RKO (cell line): ENCODE measurements at regions not wholly inside any gene's neighbourhood (a gene's known extent, or its start where the extent isn't known, plus 50 kb on each side); places are given as distances from the start of the nearest gene placed in this dataset.
"Not testable (repeated sequence)": the region's sequence is repeated elsewhere in the genome, so short reads cannot be mapped to it uniquely, and the experiment has no call there.

Experiments used
- DNase-seq: peaks from one replicate; pipeline ENCODE4 v3.0.0-alpha.2; 2016; ENCODE audit warnings: low spot score

DNA sequence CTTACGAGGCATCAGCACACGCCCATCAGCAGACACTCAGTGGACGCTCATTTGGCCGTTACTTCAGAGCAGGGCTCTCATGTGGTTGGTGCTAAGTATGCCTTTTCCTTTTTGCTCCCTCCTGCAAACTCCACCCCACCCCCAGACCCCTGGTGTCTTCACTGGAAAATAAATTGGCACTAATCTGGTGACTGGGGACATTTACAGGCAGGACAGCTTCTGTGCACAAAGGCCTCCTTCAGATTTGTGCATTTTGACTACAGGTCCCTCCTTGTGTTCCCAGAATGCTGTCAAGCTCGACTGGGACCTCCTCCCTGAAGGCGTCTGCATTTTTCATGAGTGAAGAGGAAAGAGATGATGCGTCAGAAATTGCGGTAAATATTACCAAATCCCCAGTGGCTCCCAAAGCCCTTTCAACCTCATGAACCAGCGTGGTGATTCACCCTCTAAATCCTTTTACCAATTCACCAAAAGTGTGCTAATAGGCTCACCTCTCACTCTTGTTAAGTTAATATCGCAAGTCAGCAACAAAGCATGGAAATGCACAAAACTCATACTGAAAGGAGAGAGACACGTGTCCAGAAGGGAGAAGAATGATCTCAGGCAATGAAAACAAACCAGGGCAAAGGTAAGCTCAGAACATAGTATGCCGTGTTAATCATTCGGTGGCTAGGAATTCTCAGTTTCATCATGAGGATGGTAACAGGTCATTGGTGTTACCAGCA lies 119.0 kb downstream of the NKX6-1 start:
- DNase-seq = peak; percentile 30

DNA sequence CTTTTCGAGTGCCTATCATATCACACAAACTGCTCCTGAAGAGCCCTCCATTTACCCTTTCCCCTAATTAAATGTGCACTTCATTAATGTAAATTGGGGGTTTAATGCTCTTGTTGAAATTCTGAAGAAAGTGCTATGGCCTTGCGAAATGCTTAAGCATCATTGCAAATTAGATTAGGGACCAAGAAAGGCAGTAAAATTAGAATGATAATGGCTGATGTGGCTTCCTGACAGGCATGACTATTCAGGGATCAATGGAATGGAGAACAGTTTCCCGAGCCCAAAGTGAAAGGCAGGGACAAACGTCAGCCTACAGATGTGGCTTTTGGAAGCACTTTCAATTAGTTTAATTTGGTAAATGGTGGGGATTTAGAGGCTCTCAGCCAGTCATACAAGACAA lies 120.1 kb downstream of the NKX6-1 start:
- DNase-seq = no peak

DNA sequence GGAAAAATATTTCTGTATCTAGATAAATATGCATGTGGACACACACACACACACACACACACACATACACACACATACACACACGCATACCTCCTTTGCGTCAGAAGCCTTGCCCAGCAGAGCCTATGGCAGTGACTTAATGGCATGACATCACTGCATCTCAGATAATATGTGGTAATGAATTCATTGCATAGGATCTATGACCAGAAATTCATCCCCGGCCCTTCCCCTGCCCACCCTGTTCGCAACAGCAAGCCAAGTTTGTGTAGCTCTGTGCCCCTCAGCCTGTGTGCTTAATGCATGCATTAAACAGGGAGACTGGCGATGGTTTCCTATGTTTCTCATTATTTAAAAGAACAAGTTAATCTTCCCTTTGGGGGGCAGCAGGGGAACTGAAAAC lies 120.7 kb downstream of the NKX6-1 start:
- DNase-seq = no peak

DNA sequence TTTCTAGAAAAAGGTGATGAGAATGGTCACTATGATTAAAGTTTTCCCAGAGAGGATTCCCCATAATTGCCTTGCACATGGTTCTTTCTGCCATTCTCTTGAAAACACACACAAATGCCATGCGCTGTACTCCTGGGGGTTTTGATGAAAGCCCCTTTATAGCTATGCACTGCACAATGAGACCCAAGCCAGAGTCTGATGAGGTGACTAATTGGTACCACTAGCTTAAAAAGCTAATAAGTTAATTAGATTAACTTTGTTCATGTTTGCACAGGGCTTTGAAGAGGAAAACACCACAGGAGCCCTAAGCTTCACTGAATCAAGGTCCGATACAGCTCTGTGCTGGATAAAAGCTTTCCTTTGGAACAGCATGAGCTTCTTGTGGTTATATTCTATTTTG lies 132.2 kb downstream of the NKX6-1 start:
- no peak for DNase-seq

DNA sequence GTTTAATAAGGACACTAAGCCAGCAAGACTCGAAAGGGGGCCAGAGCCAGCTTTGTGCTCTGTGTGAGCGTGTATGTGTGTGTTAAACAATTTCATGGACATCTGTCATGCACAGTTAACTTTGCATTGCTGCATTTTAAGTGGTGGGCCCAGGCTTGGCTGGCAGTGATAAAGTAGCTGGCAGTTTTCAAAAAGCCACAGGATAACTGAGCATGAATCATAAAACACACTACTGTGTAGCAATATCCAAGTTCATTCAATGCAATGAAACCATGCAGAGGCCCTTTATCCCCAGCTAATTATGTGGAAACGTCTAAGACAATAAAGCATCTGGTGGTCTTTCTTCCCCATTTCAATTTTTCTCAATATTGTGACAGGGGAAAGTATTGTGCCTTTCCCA lies 132.9 kb downstream of the NKX6-1 start:
- DNase-seq = no peak

DNA sequence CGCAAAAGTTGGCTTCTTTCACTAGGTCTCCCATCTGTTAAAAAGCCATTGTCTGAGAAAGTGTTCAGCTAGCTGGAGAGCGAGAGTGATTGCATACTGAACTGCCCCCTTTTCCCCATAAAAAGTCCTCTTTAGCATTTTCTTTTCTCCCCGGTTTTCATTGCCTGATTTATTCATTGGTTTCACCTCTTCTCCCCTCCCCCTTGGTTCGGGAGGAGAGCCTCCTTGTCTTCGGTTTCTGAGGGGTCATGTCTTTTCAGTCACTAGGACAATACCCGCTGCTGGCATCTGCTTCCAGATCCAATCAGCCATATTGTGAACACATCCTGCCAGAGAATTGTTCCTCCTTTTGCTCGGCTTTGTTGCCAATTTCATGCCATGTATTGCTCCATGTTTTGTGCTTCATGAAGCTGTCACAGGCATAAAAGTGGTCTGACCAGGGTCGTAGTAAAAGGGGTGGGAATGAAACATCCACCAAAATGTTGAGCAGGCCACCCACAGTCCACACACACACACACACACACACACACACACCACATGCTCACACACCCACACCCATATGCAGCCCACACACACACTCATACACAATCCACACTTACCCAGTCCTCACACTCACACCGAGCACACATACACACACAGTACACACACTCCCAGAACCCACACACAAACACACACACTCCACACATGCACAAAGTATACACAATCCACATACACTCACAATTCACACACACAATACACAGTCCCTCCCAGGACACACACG lies 136.0 kb downstream of the NKX6-1 start:
- no peak for DNase-seq

DNA sequence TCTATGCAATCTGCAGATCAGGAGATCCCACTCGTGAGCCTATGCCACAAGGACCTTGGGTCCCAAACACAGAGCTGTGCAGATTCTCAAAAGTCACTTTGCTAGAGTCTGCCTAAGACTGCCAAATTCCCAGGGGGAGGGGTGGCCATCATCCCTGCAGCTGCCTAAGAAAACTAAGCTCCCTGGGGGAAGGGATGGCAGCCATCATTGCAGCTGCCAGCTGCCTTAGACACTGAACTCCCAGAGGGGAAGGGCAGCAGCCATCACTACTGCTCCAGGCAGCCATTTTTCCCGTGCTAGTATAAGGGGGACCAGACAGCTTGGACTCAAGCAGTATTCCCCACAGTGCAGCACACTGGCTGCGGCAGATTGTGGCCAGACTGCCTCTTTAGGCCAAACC lies 156.9 kb downstream of the NKX6-1 start:
- no peak for DNase-seq

DNA sequence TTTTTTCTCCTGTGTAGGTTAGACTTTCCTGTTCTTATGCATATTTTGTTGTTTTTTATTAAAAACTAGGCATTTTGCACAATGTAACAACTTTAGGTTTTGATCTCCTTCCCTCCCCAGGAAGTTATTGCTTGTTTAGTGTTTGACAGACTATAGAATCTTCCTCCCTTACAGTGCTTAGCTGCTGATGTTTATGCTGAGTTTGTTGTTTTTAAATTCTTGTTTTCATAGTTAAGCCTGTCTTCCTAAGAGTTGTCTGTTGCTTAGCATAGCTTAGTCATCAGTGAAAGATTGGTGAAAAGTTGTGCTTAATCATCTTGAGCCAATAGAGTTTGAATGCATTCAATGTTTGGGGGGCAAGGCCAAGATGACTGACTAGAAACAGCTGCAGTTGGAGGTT lies 157.5 kb downstream of the NKX6-1 start:
- no peak for DNase-seq

DNA sequence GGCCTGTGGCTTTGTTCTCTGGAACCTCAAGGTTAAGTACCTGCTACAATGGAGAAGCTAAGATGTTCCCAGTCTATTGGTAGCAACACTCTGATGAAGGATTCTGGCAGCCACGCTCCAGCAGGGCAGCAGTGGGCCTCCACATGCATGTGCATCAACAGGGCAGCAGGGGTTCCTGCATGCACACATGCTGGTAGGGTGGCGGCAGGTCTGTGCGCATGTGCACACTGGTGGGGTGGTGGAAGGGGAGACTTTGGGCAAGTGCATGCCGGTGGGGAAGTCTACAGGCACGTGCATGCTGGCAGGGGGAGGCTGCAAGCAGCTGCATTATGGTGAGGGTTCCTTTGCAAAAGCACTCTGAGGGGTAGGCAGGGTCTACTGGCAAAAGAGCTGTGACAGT lies 160.7 kb downstream of the NKX6-1 start:
- DNase-seq = no peak

DNA sequence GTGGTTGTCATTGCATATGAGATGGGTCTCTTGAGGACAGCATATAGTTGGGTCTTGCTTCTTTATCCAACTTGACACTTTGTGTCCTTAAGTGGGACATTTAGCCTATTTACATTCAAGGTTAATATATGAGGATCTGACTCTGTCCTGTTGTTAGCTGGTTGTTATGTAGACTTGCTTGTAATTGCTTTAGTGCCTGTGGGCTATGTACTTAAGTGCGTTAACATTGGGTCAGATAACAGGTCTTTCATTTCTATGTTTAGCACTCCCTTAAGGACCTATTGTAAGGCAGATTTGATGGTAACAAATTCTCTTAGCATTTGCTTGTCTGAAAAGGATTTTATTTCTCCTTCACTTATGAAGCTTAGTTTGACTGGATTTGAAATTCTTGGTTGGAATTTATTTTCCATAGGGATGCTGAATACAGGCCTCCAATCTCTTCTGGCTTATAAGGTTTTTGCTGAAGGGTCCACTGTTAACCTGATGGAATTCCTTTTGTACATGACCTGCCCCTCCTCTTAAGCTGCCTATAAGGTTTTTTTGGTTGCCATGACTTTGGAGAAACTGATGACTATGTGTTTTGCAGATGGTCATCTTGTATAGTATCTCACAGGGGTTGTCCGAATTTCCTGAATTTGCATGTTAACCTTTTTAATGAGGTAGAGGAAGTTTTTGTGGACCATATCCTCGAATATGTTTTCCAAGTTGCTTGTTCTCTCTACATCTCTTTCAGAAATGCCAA lies 162.0 kb downstream of the NKX6-1 start:
- DNase-seq = no peak

DNA sequence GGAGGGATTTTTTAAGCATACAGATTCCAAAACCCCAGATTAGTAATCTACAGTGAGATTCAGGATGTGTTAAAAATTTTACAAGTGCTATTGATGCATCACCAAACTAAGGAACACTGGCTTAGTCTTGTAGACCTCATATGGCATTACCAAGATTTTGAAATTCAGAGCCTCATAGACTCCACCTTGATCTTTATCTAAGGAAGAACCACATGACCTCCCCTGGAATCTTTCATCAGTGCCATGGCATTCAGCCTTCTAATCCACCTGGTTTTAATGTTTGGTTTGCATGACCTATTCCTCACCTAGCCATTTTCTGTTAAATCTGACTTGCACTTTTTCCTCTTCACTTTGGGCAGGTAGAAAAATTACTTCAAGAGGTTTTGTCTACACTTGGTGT lies 171.6 kb downstream of the NKX6-1 start:
- DNase-seq = no peak

DNA sequence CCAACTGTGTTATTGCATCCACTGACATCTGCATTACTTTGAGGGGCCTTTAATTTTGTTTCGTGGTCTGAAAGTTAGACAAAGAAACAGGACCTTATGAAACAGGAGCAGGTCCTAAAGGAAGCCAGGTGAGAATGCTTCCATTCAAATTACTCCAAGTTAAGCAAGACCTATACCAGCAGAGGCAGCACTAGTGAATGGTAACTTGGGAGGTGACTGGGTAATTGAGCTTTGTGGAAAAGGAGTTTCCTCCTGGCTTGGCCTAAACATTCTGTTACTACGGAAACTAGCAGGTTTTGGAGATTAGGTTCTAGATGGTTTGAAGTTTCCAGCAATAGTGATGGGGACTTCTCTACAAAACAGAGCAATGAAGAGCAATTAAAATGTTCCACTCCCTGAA lies 173.5 kb downstream of the NKX6-1 start:
- no peak for DNase-seq

DNA sequence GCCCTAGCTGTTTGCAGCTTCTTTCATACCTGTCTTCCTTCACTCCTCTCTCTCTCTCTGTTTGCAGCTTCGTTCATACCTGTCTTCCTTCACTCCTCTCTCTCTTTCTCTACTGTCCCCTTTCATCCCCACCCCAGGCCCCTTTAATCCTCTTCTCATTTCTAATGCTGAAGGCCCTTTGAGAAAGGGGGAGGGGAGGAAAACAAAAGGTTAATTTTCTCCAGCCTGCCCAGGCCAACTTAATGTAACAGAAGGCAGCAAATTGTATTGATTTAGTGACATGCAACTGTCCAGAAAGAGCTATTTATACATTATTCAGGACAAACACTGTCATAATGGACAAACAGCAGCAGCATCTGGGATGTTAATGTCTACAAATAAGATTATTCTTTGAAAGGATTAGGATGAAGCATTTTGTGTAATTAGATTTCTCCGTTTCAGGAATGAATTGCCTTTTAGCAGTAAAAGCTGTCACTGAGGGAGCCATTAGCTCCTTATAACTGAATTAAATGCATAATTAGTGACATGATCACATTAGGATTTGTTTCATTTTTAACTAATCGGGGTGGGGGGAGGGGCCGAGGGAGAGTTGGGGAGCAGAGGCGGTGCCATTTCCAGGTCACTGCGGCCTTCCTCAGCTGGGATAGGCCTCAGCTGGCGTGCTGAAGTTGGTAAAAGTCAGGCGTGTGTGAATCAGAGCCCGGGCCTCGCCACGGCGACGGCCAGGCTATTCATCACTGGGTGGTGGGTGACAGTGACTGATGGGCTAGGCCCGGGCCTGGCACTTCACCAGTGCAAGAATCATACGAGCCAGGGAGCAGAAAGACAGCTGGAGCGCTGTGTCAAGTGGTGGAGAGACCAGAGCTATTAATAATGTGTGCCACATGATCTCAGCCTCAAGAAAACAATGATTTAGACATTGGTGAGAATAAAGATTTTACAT lies 174.5 kb downstream of the NKX6-1 start:
- DNase-seq = peak; percentile 1

DNA sequence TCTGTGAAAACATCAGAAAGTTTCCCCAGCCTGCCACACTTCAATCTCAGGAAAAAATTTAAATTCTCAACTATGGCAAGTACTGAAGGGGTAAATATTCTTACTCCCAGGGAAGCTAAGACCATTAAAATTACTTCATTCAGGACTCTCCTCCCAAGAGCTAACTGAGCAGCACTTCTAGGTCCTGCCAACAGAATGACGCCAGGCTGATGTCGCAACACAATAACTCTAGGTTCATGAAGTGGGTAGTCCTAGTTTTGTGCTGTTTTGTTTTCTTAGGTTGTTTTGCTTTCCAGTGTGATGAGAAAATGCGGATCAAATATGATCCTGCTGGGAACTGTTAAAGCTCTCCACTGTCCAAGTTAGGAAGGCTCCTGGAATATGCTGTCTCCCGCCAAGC lies 180.0 kb downstream of the NKX6-1 start:
- no peak for DNase-seq

DNA sequence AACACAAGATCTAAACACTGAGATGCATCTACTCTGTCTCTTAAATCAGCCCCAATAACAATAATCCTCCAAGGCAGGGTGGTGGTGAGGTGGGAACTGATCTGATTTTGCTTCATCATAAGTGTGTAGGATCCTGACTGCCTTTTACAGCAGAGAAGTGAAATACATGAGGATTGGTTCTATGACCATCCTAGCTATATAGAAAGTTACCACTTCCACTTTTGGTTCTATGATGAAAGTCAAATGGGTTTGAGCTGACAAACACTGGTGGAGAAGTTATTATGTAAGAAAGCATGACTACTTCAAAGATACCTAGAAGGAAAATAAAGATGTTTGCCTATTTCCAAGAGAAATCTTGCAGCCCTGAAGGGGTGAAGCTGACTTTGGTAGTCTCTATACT lies 181.6 kb downstream of the NKX6-1 start:
- no peak for DNase-seq

DNA sequence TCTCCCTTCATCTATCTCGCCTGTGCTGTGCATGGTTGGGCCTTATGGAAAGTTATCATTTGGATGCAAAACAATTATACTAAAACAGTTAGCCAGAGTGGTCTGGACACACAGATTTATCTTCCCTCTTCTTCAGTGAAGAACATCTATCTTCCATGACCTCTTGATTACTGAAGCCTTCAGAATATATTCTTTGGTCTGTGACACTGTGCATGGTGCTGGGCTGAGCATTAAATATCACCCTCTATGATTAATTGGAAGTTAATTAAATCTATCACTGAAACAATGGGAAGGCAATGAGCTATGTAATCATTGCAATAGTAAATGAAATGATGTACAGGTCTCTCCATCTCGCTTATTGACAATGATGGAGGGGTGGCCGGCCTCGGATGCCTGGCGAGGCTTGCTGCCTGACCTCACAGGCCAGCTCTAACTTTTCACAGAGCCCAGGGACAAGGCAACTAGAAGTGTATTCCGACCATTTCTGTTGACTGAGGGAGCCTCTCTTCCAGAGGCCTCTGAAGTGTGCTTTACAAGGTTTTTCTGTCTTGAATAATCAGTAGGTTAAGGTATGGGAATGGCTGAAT lies 186.6 kb downstream of the NKX6-1 start:
- no peak for DNase-seq

DNA sequence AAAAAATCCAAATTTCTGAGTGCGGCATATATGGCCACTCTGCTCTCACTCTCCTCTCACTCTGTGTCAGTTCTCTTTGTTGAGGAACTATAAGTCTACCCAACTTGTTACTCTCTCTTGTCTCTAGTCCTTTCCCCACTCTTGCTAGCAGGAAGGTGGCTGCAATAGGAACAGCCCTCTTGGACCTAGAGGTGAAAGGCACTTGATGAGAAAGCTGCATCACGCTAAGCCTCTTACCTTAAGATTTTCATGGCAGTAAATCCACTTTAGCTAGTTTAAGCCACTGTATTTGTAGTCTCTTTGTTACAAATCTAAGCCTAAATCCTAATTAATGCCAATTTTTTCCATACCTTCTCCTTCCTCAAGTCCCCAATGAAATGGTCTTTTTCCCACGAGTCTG lies 189.9 kb downstream of the NKX6-1 start:
- DNase-seq = no peak

DNA sequence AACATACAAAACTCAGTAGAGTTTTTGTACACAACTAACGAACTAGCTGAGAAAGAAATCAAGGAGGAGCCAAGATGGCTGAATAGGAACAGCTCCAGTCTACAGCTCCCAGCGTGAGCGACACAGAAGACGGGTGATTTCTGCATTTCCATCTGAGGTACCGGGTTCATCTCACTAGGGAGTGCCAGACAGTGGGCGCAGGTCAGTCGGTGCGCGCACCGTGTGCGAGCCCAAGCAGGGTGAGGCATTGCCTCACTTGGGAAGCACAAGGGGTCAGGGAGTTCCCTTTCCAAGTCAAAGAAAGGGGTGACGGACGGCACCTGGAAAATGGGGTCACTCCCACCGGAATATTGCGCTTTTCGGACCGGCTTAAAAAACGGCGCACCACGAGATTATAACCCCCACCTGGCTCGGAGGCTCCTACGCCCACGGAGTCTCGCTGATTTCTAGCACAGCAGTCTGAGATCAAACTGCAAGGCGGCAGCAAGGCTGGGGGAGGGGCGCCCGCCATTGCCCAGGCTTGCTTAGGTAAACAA lies 200.3 kb downstream of the NKX6-1 start:
- not testable (repeated sequence) for DNase-seq

DNA sequence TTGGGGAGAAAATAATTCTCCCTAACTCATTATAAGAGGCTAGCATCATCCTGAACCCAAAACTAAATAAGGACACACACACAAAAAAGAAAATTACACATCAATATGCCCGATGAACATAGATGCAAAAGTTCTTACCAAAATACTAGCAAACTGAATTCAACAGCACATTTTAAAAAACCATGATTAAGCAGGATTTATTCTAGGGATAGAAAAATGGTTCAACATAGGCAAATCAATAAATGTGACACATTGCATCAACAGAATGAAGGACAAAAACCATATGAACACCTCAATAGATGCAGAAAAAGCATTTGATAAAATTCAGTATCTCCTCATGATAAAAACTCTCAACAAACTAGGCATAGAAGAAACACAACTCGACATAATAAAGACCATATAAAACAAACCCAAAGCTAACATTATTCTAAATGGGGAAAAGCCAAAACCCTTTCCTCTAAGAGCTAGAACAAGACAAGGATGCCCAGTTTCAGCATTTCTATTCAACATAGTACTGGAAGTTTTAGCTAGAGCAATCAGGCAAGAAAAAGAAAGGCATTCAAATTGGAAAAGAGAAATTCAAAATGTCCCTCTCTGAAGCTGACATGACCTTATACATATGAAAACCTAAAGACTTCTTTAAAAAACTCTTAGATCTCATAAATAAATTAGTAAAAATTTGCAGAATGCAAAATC lies 200.9 kb downstream of the NKX6-1 start:
- DNase-seq = no peak

DNA sequence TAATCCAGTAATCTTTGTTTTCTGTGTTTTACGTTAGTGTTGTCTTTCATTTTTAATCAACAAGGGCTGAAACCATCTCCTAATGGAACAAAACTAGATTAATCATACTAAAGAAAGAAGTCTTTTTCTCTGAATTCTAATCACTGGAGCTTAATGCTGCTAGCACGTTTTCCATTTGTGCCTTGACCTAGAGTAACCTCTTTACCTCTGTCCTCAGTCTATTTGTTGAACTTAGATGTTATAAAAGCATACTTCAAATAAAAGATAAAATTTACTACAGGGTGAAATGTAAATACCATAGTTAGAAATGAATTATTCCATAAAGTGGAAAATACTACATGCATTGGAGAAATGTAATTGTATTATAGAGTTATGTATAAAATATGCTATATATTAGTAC lies 207.1 kb downstream of the NKX6-1 start:
- DNase-seq = no peak

DNA sequence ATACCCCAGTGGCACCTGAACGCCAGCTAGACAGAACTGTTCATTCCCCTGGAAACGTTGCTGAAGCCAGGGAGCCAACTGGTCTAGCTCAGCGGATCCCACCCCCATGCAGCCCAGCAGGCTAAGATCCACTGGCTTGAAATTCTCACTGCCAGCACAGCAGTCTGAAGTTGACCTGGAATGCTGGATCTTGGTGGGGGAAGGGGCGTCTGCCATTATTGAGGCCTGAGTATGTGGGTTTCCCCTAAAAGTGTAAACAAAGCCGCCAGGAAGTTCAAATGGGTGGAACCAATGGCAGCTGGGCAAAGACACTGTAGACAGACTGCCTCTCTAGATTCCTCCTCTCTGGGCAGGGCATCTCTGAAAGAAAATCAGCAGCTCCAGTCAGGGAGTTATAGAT lies 213.0 kb downstream of the NKX6-1 start:
- DNase-seq = no peak
